Kidney epithelial cell (primary cell): ENCODE measurements at regions not wholly inside any gene's neighbourhood (a gene's known extent, or its start where the extent isn't known, plus 50 kb on each side); places are given as distances from the start of the nearest gene placed in this dataset.

Experiments used
- DNase-seq: peaks from one replicate; pipeline ENCODE4 v3.0.0-alpha.2; 2010; ENCODE audit warnings: low read depth
- H3K27me3 ChIP-seq: 2 replicates; pipeline ENCODE4 v1.6.0; 2011; ENCODE audit warnings: low read length; ENCODE audit not compliant: control insufficient read depth, insufficient read depth
- H3K36me3 ChIP-seq: 2 replicates; pipeline ENCODE4 v1.5.1; 2011; ENCODE audit warnings: low read length; ENCODE audit not compliant: control insufficient read depth, insufficient read depth
- H3K4me3 ChIP-seq: 2 replicates; pipeline ENCODE4 v1.5.1; 2011; ENCODE audit warnings: low read depth, mild to moderate bottlenecking, control low read depth, low read length
- CTCF ChIP-seq: IDR thresholded peaks from 2 replicates; pipeline ENCODE4 v1.5.1; 2011; ENCODE audit warnings: mild to moderate bottlenecking, moderate library complexity, low read length, control low read depth, inconsistent platforms; ENCODE audit not compliant: insufficient read depth, poor library complexity, severe bottlenecking

GRCh38 chr13:104267206-104267811 is 1201.1 kb upstream of the SLC10A2 start:
- H3K36me3 ChIP-seq, result no peaks in the 10 kb centered on the region

DNA sequence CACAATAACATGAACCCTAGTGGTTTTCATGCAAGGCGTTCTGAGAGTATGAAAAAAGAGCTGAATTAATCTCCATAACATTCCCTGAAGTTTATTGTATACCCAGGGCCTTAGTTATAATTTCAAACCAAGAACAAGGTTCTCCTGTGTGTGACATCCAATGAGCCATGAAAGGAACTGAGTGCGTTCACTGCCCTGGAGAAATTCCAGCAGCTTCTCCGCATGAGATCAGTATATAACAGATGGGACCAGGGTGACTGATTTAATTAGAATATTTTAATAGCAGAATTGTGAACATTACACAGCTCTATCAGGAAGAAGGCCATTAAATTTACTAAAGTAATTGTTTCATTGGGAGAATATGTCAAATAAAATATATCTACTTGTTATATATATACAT is 1190.5 kb upstream of the SLC10A2 start:
- H3K4me3 ChIP-seq, result no peak overlapping the region
- no peaks in the 10 kb centered on the region for H3K36me3 ChIP-seq
- no peak for TF ChIP-seq CTCF
- no peaks in the 10 kb centered on the region for H3K27me3 ChIP-seq
- no peak for DNase-seq

More at GRCh38 chr13:104267206-104267811, 1201.1 kb upstream of the SLC10A2 start:
- no peak for TF ChIP-seq CTCF
- Histone ChIP-seq H3K4me3 (no peak overlapping the region), H3K27me3 (no peaks in the 10 kb centered on the region)
- no peak for DNase-seq

GRCh38 chr13:104253063-104253680 is 1187.0 kb upstream of the SLC10A2 start:
- no peak for TF ChIP-seq CTCF
- Histone ChIP-seq H3K27me3 (no peaks in the 10 kb centered on the region), H3K36me3 (no peaks in the 10 kb centered on the region), H3K4me3 (no peak overlapping the region)
- no peak for DNase-seq

- Histone ChIP-seq H3K4me3 (no peak overlapping the region), H3K36me3 (no peaks in the 10 kb centered on the region), H3K27me3 (no peaks in the 10 kb centered on the region)
- no peak for TF ChIP-seq CTCF
- no peak for DNase-seq
These were observed 1185.7 kb upstream of the SLC10A2 start for GRCh38 chr13:104251931-104252330.

GRCh38 chr13:104246955-104247354 is 1180.7 kb upstream of the SLC10A2 start:
- DNase-seq, result no peak
- Histone ChIP-seq H3K4me3 (no peak overlapping the region), H3K27me3 (no peaks in the 10 kb centered on the region), H3K36me3 (no peaks in the 10 kb centered on the region)
- TF ChIP-seq CTCF, result no peak
